ENCODE measurements at regions not wholly inside any gene's neighbourhood (a gene's known extent, or its start where the extent isn't known, plus 50 kb on each side); places are given as distances from the start of the nearest gene placed in this dataset.

DNA sequence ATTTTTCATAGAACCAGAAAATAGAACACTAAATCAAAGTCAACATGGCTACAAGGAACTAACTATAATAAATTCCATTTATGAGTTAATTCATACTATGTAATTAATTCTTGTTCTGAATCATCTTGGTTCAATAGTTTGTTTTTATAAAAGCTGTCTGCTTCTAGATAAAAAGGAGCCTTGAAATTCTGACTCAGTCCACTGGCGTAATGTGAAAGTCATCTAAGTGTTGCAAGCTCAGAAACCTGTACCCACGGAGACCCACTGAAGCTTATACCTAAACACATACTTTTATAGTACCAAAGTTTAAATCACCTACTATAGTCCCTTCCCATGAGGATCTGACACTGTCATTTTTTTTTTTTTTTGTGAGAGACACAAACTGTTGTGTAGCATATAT lies 489.4 kb downstream of the SEMA3D start:
- TF ChIP-seq, protein P1, sequence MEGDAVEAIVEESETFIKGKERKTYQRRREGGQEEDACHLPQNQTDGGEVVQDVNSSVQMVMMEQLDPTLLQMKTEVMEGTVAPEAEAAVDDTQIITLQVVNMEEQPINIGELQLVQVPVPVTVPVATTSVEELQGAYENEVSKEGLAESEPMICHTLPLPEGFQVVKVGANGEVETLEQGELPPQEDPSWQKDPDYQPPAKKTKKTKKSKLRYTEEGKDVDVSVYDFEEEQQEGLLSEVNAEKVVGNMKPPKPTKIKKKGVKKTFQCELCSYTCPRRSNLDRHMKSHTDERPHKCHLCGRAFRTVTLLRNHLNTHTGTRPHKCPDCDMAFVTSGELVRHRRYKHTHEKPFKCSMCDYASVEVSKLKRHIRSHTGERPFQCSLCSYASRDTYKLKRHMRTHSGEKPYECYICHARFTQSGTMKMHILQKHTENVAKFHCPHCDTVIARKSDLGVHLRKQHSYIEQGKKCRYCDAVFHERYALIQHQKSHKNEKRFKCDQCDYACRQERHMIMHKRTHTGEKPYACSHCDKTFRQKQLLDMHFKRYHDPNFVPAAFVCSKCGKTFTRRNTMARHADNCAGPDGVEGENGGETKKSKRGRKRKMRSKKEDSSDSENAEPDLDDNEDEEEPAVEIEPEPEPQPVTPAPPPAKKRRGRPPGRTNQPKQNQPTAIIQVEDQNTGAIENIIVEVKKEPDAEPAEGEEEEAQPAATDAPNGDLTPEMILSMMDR (IDR thresholded peaks at IDR 0.05; ENCODE audit: borderline replicate concordance, extremely low read depth, low read length, poor library complexity, severe bottlenecking), result no peak
- no peak for TF ChIP-seq EZH2 (IDR thresholded peaks at IDR 0.05; ENCODE audit: borderline replicate concordance, low read depth, low read length, severe bottlenecking)

All from DND-41 (cell line).